Smooth muscle cell (in vitro differentiated cells): ENCODE measurements at regions not wholly inside any gene's neighbourhood (a gene's known extent, or its start where the extent isn't known, plus 50 kb on each side); places are given as distances from the start of the nearest gene placed in this dataset.

Experiments used
- DNase-seq: peaks from one replicate; lab custom pipeline; 2025; ENCODE audit not compliant: unreplicated experiment; lab: John Stamatoyannopoulos, UW
- H2AFZ ChIP-seq: fragments of 200-600 bp; sonication (generic); 2 replicates; pipeline ENCODE4 v1.6.0; 2016; ENCODE audit warnings: antibody characterized with exemption, low read depth, mild to moderate bottlenecking
- H3F3A ChIP-seq: fragments of 200-600 bp; sonication (generic); 2 replicates; pipeline ENCODE4 v1.6.0; 2017; ENCODE audit warnings: antibody characterized with exemption, low read depth
- H3K27ac ChIP-seq: fragments of 200-600 bp; sonication (generic); 2 replicates; pipeline ENCODE4 v1.5.1; 2016; ENCODE audit warnings: low read depth, mild to moderate bottlenecking
- H3K27me3 ChIP-seq: fragments of 200-600 bp; sonication (generic); 2 replicates; pipeline ENCODE4 v1.6.1; 2016; ENCODE audit warnings: low read depth, mild to moderate bottlenecking
- H3K36me3 ChIP-seq: fragments of 200-600 bp; sonication (generic); 2 replicates; pipeline ENCODE4 v1.5.1; 2016; ENCODE audit warnings: low read depth
- H3K4me1 ChIP-seq: fragments of 200-600 bp; sonication (generic); 2 replicates; pipeline ENCODE4 v1.5.1; 2016; ENCODE audit warnings: low read depth
- H3K4me2 ChIP-seq: fragments of 200-600 bp; sonication (generic); 2 replicates; pipeline ENCODE4 v1.6.0; 2016; ENCODE audit warnings: mild to moderate bottlenecking
- H3K4me3 ChIP-seq: fragments of 200-600 bp; sonication (generic); 2 replicates; pipeline ENCODE4 v1.5.1; 2016; ENCODE audit warnings: mild to moderate bottlenecking
- H3K79me2 ChIP-seq: fragments of 200-600 bp; sonication (generic); 2 replicates; pipeline ENCODE4 v1.6.0; 2016; ENCODE audit warnings: low read depth, mild to moderate bottlenecking
- H3K9ac ChIP-seq: fragments of 200-600 bp; sonication (generic); 2 replicates; pipeline ENCODE4 v1.6.0; 2016; ENCODE audit warnings: low read depth
- H3K9me3 ChIP-seq: fragments of 200-600 bp; sonication (generic); replicated peaks from 2 replicates; pipeline ENCODE4 v1.5.1; 2016; ENCODE audit warnings: low read depth
- H4K20me1 ChIP-seq: fragments of 200-600 bp; sonication (generic); 2 replicates; pipeline ENCODE4 v1.6.0; 2016; ENCODE audit warnings: low read depth
- WGBS: methylation state at CpG from one replicate; pipeline ENCODE4 v1.1.7; 2016; ENCODE audit warnings: low lambda C conversion rate; 5-methylcytosine and 5-hydroxymethylcytosine counted together
- TF ChIP-seq, protein P1 (sequence below): fragments of 200-600 bp; sonication (generic); IDR thresholded peaks from 2 replicates; pipeline ENCODE4 v1.5.1; 2017; ENCODE audit warnings: borderline replicate concordance, mild to moderate bottlenecking, antibody characterized with exemption; ENCODE audit not compliant: insufficient read depth, poor library complexity, severe bottlenecking

DNA sequence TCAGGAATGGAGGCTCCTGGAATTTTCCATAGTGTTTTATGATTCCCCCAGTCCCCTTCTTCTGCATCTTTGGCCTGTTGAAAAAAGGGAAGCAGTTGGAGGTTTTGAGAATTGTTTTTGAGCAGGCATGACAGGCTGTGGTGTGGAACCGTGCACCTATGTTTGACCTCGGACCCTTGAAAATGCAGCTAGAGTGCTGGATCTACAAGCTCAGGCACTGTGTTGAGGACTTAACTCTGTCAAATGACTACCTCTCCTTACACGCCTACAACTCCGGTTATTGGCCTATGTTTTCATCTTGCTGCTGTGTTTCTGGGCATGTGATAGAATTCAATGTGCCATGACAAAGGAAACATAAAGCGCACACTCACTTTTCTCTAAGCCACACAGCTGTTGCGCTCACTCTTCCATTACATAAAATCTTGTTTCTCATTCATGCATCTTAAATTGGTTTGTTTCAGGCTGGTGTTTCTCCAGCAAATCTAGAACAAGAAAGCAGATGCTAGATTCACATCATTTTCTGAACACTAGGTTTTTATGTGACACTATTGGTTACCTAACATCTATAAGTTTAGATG lies 616.6 kb downstream of the FGF9 start:
- Histone ChIP-seq H3K9me3 (no peaks in the 10 kb centered on the region), H2AFZ (no peak overlapping the region), H3K27me3 (no peaks in the 10 kb centered on the region), H3K4me3 (no peak overlapping the region), H3F3A (no peaks in the 10 kb centered on the region), H3K79me2 (no peaks in the 10 kb centered on the region), H3K4me1 (no peaks in the 10 kb centered on the region), H3K9ac (no peak overlapping the region), H3K36me3 (no peaks in the 10 kb centered on the region), H4K20me1 (no peaks in the 10 kb centered on the region), H3K27ac (no peak overlapping the region), H3K4me2 (no peak overlapping the region)
- TF ChIP-seq, protein P1, sequence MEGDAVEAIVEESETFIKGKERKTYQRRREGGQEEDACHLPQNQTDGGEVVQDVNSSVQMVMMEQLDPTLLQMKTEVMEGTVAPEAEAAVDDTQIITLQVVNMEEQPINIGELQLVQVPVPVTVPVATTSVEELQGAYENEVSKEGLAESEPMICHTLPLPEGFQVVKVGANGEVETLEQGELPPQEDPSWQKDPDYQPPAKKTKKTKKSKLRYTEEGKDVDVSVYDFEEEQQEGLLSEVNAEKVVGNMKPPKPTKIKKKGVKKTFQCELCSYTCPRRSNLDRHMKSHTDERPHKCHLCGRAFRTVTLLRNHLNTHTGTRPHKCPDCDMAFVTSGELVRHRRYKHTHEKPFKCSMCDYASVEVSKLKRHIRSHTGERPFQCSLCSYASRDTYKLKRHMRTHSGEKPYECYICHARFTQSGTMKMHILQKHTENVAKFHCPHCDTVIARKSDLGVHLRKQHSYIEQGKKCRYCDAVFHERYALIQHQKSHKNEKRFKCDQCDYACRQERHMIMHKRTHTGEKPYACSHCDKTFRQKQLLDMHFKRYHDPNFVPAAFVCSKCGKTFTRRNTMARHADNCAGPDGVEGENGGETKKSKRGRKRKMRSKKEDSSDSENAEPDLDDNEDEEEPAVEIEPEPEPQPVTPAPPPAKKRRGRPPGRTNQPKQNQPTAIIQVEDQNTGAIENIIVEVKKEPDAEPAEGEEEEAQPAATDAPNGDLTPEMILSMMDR = no peak
- DNase-seq = no peak
- 97% methylated on average over 6 of the region's 6 CpGs for WGBS

DNA sequence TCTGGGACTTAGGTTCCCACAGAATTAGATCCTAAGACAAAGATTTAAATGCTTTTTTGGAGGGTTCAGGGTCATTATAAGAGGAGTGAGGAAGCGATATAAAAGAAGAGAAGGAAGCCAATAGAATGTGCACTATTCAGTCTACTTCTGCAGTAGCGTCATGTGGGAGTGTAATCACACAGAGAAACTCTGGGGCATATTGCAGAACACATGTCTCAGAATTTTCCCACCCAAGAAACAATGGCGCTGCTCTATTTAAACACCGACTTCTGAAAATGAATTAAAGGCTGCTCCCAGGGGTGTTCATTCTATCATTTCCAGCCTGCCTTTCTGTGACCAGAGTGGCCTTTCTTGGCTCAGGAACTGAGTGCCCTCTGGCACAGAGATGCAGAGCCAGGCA lies 617.6 kb downstream of the FGF9 start:
- H3K27ac ChIP-seq = no peak overlapping the region
- no peaks in the 10 kb centered on the region for H3K27me3 ChIP-seq
- no peaks in the 10 kb centered on the region for H3K36me3 ChIP-seq
- DNase-seq = no peak
- H4K20me1 ChIP-seq = no peaks in the 10 kb centered on the region
- H3F3A ChIP-seq = no peaks in the 10 kb centered on the region
- H3K4me1 ChIP-seq = no peaks in the 10 kb centered on the region
- H3K4me2 ChIP-seq = no peak overlapping the region
- TF ChIP-seq, protein P1 = no peak
- H3K9ac ChIP-seq = no peak overlapping the region
- no peaks in the 10 kb centered on the region for H3K9me3 ChIP-seq
- H3K4me3 ChIP-seq = no peak overlapping the region
- no peak overlapping the region for H2AFZ ChIP-seq
- H3K79me2 ChIP-seq = no peaks in the 10 kb centered on the region
- 99% methylated on average over 4 of the region's 4 CpGs for WGBS

DNA sequence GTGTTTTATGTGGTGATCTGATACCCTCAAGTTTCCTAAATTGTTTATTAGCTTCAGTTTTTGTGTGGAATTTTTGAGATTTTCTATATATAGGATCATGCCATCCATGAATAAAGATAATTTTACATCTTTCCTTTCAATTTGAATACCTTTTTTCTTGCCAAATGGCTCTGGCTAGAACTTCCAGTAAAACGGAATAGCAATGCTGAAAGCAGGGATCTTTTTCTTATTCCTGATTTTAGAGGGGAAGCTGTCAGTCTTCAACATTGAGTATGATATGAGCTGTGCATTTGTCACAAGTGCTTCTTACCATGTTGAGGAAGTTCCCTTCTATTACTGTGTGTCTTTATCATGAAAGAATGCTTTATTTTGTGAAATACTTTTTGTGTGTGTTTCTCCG lies 618.8 kb downstream of the FGF9 start:
- WGBS = 95% methylated on average over 2 of the region's 2 CpGs

DNA sequence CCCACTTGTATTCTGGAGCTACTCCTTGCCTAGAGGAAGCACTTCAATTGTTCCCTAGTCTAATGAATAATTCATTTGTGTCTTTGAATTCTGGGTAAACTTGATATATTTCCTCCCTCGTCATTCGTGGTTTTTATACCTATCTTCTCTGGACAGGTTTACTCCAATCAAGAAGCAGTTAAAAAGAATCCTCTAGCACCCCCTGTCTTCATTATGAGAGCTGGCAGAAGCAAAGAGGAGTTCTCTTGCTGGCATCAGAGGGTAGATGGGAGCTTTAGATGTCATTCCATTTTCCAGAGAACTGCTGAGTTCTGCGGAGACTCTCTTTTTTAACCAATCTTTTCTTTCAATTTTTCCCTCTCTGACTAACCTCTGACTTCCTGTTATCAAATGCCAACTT lies 627.7 kb downstream of the FGF9 start:
- H3K9me3 ChIP-seq = no peaks in the 10 kb centered on the region
- 92% methylated on average over 3 of the region's 3 CpGs for WGBS

More for the DNA sequence above, 618.8 kb downstream of the FGF9 start:
- H3K27me3 ChIP-seq = no peaks in the 10 kb centered on the region
- H3K9me3 ChIP-seq = no peaks in the 10 kb centered on the region
- no peak overlapping the region for H3K27ac ChIP-seq
- no peaks in the 10 kb centered on the region for H3K4me1 ChIP-seq
- H3K4me2 ChIP-seq = no peak overlapping the region
- no peaks in the 10 kb centered on the region for H4K20me1 ChIP-seq
- H3F3A ChIP-seq = no peaks in the 10 kb centered on the region
- TF ChIP-seq, protein P1 = no peak
- H3K9ac ChIP-seq = no peak overlapping the region
- no peak for DNase-seq
- no peak overlapping the region for H2AFZ ChIP-seq
- no peaks in the 10 kb centered on the region for H3K36me3 ChIP-seq
- H3K4me3 ChIP-seq = no peak overlapping the region
- H3K79me2 ChIP-seq = no peaks in the 10 kb centered on the region

More for the DNA sequence above, 627.7 kb downstream of the FGF9 start:
- H3F3A ChIP-seq = no peaks in the 10 kb centered on the region
- no peaks in the 10 kb centered on the region for H3K4me1 ChIP-seq
- no peak overlapping the region for H3K4me3 ChIP-seq
- H3K27ac ChIP-seq = no peak overlapping the region
- TF ChIP-seq, protein P1 = no peak
- no peak for DNase-seq
- no peaks in the 10 kb centered on the region for H3K79me2 ChIP-seq
- H4K20me1 ChIP-seq = no peaks in the 10 kb centered on the region
- no peak overlapping the region for H2AFZ ChIP-seq
- no peak overlapping the region for H3K4me2 ChIP-seq
- no peaks in the 10 kb centered on the region for H3K36me3 ChIP-seq
- H3K27me3 ChIP-seq = no peaks in the 10 kb centered on the region
- H3K9ac ChIP-seq = no peak overlapping the region
